Sciatic nerve (tissue), 2 donors: ENCODE measurements at regions not wholly inside any gene's neighbourhood (a gene's known extent, or its start where the extent isn't known, plus 50 kb on each side); places are given as distances from the start of the nearest gene placed in this dataset.

Experiments used
- ATAC-seq: fragments of 200-7000 bp; cut with Tn5 transposase; one replicate; pipeline ENCODE4 v1.9.1; 2020; ENCODE audit warnings: mild to moderate bottlenecking, moderate library complexity
- DNase-seq: peaks from one replicate; pipeline ENCODE4 v3.0.0-alpha.2; 2020; ENCODE audit warnings: low spot score
- intact Hi-C: fragments of 100-400 bp; cut with DNase I; formaldehyde crosslinking; loops from one replicate; pipeline ENCODE4 v1.14.2; 2022
- donor health status: DM: no; HTN: no; CAD: no.
- donor health status: DM: no; HTN: no; CAD: no.

- ATAC-seq, result peak; percentile 80
- DNase-seq, result no peak
- intact Hi-C loops, result no loop called here
Measured at GRCh38 chr10:62637249-62638061, 167.1 kb upstream of the ADO start.

- ATAC-seq (peak; percentile 73), DNase-seq (no peak)
- intact Hi-C loops, result no loop called here
Measured at GRCh38 chr10:62638062-62638477, 166.4 kb upstream of the ADO start.

DNA sequence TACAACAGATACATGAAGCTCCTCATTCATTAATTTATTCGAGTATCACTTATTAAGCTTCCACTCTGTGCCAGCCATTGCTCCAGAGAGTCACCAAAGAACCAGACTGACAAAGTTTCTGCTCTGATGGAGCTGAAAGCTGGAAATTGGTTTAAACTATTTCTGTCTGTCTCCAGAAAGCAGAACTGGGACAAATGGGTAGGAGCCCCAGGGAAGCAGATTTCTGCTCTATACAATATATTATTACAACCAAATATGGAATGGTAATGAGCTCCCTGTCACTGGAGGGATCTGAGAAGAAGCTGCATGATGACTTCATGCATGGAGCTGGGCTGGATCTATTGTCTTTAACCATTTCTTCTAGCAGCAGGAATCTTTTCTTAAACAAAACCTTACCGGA lies 165.4 kb upstream of the ADO start:
- intact Hi-C loops, result no loop called here
- DNase-seq, result no peak
- no peak for ATAC-seq

GRCh38 chr10:62640411-62640810 lies 164.1 kb upstream of the ADO start:
- DNase-seq, result no peak
- no peak for ATAC-seq
- intact Hi-C loops, result no loop called here

DNA sequence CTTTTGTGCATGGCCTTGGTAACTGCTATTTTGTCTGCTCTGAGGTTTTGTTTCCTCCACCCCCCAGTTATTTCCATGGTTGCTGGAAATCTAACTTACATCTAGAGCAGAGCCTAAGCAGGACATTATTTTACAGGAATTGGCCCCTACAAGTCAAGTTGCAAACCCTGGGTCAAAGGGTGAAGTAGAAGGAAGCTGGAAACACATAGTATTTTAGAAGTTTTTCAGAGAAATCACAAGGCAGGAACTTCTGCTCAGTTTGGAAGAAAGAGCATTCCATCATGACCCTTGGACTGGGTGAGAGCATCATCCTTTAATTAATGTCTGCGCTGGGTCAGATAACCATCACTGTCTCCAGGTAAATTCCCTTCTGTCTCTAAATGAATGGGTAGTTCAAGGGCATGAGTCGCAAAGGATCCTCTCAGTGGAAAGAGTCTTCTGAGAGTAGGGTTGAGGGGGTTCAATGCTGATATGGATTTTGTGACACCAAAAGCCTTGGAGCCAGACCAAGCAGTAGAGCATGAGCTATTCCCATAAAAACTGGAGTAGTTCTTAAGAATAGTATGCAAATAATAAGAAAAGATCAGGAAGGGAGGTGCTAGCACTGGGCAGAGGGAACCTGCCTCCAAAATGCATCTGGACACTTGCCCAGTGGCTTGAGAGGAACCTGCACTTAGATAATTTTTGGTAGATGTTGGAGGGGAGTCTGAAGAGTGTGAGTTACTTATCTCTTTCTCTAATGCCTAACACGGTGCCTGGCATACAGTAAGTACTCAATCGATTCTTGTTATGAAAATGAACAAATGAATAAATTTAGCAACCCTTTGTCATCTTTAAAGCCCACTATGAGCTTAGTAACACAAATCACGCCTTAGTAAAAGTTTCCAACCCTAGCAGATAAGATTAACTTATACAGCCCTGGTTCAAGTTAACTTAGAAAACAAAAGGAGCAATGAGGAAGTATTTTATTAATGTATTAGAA lies 160.6 kb upstream of the ADO start:
- ATAC-seq (no peak), DNase-seq (no peak)
- intact Hi-C loops, result no loop called here

- no peak for DNase-seq
- intact Hi-C loops, result no loop called here
- no peak for ATAC-seq
Measured at GRCh38 chr10:62647375-62648092, 157.0 kb upstream of the ADO start.

- ATAC-seq, result no peak
Measured at GRCh38 chr10:62648921-62649320, 155.6 kb upstream of the ADO start.

GRCh38 chr10:62650411-62650810 lies 154.1 kb upstream of the ADO start:
- ATAC-seq, result peak; percentile 28
- DNase-seq, result no peak
- intact Hi-C loops, result no loop called here

More at GRCh38 chr10:62648921-62649320, 155.6 kb upstream of the ADO start:
- intact Hi-C loops, result no loop called here
- no peak for DNase-seq

DNA sequence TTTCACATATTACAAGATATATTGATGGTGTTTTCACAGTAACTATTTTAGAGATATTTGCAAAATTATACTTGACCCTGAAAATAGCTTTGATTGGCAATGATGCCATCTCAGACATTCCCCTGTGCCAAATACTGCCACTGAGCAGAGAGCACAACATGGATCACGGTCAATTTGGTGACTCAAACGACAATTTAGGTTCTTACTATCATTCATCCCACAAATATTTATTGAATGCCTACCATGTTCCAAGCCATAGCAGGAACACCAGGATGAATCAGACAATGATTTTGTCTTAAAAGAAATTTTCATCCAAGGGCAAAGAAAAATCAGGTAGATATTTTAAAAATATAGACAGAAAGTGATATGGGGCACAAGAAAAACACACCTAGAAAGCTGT lies 153.2 kb upstream of the ADO start:
- no peak for DNase-seq
- intact Hi-C loops, result no loop called here
- ATAC-seq, result no peak

GRCh38 chr10:62652114-62652513 lies 152.4 kb upstream of the ADO start:
- intact Hi-C loops, result no loop called here
- no peak for DNase-seq
- no peak for ATAC-seq

GRCh38 chr10:62652564-62652963 lies 152.0 kb upstream of the ADO start:
- ATAC-seq (no peak), DNase-seq (no peak)
- intact Hi-C loops, result no loop called here

DNA sequence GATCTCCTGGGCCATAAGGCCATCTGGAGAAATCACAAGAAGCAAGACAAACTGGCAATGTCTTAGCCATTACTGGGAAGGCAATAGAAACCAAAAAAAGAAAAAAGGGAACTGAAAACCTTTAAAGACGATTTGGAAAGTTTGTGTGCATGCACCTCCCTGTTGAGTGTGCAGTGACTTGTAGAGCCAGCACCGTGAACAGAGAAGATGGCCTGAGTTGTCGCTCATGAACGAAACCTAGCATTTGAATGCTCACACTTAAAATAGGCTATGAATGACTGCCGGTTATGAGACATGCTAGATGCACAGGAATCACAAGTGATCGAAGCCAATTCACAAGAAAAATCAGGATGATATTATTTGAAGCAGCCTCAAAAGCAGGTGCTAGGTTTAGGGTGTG lies 151.3 kb upstream of the ADO start:
- DNase-seq, result no peak
- ATAC-seq, result no peak
- intact Hi-C loops, result no loop called here

DNA sequence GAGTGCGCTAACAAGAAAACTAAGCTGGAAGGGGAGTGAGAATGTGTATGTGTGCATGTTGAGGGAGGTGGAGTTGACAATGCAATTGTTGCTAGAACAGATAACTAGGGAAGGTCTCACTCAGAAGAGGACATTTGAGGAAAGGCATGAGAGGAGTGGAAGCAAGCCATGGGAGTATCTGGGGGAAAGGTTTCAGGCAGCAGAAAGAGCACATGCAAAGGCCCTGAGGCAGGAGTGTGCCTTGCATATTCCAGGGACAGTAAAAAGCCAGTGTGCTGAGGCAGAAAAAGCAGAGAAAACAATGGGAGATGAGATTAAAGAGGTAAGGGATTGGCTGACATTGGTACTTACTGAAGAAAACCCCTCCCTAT lies 149.6 kb upstream of the ADO start:
- DNase-seq, result no peak
- intact Hi-C loops, result no loop called here
- no peak for ATAC-seq

GRCh38 chr10:62655337-62655994 lies 149.1 kb upstream of the ADO start:
- intact Hi-C loops, result no loop called here
- DNase-seq, result no peak

DNA sequence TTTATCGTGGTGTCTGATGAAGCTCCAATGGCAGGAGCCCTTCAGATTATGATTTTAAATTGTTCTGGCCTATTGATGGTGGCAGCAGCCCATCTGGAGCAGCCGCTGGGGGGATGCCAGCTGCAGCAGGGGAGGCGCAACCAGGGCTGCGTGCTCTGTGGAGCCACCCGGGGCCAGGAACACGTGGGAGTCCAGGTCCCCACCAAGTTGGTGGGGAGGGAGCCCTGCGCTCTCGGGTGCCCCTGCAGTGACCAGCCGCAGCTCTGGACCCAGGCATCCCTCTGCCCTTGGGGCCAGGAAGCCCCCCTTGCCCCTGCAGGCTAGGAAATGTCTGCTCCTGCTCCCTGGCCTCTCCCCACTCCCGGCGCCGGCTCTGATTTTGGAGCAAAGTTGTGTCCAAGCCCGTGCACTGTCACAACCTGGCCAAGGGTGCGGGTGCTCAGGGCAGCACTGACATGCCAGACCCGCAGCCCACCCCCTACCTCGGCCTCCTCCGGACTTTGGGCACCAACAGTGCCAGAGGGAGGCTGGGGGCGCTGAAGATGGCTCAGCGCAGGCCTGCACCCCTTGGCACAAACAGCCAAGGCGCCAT lies 147.2 kb upstream of the ADO start:
- intact Hi-C loops, result no loop called here
- no peak for ATAC-seq
- no peak for DNase-seq

More at GRCh38 chr10:62655337-62655994, 149.1 kb upstream of the ADO start:
- no peak for ATAC-seq

- intact Hi-C loops, result no loop called here
- no peak for DNase-seq
- ATAC-seq, result peak; percentile 45
Measured at GRCh38 chr10:62658516-62658915, 146.0 kb upstream of the ADO start.

GRCh38 chr10:62661143-62661542 lies 143.4 kb upstream of the ADO start:
- no peak for DNase-seq
- intact Hi-C loops, result no loop called here
- no peak for ATAC-seq

- no peak for ATAC-seq
- intact Hi-C loops, result no loop called here
- no peak for DNase-seq
Measured at GRCh38 chr10:62662486-62662885, 142.0 kb upstream of the ADO start.

DNA sequence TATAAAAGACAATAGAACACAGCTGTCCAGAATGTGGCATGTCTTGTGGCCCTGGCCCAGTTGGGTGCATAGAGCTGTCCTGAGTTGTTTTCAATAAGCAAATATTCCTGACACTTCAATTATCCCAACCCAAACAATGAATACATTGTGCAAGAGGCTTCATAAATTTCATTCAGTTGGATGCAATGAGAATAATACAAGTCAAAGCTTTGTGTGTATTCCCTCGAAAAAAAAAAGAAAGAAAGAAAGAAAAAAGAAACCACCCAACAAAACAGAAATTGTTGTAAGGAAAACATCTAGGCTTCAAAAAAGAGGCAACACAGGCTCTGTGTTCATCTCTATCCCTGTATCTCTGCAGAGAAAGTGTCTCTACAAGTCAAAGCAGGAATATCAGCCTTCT lies 138.7 kb upstream of the ADO start:
- ATAC-seq, result no peak
- intact Hi-C loops, result no loop called here

More for the DNA sequence above, 138.7 kb upstream of the ADO start:
- no peak for DNase-seq
